ENCODE measurements at regions not wholly inside any gene's neighbourhood (a gene's known extent, or its start where the extent isn't known, plus 50 kb on each side); places are given as distances from the start of the nearest gene placed in this dataset.

- in situ Hi-C loops (cut with MboI; ENCODE audit: low sequenced_read_pairs): no loop called here
Measured at GRCh38 chr18:24530630-24531111, 70.2 kb downstream of the HRH4 start.

GRCh38 chr18:24534271-24534670, 73.8 kb downstream of the HRH4 start:
- in situ Hi-C loops (cut with MboI; ENCODE audit: low sequenced_read_pairs): no loop called here

GRCh38 chr18:24534737-24535136, 74.3 kb downstream of the HRH4 start:
- in situ Hi-C loops (cut with MboI; ENCODE audit: low sequenced_read_pairs): no loop called here

GRCh38 chr18:24535527-24536295, 75.3 kb downstream of the HRH4 start:
- in situ Hi-C loops (cut with MboI; ENCODE audit: low sequenced_read_pairs): no loop called here

GRCh38 chr18:24536326-24536725, 75.9 kb downstream of the HRH4 start:
- in situ Hi-C loops (cut with MboI; ENCODE audit: low sequenced_read_pairs): no loop called here

GRCh38 chr18:24536834-24537233, 76.4 kb downstream of the HRH4 start:
- in situ Hi-C loops (cut with MboI; ENCODE audit: low sequenced_read_pairs): no loop called here

- in situ Hi-C loops (cut with MboI; ENCODE audit: low sequenced_read_pairs): no loop called here
Measured at GRCh38 chr18:24538414-24539264, 78.2 kb downstream of the HRH4 start.

GRCh38 chr18:24539866-24540617, 79.6 kb downstream of the HRH4 start:
- in situ Hi-C loops (cut with MboI; ENCODE audit: low sequenced_read_pairs): no loop called here

GRCh38 chr18:24540896-24541295, 80.5 kb downstream of the HRH4 start:
- in situ Hi-C loops (cut with MboI; ENCODE audit: low sequenced_read_pairs): no loop called here

GRCh38 chr18:24543086-24543794, 82.8 kb downstream of the HRH4 start:
- in situ Hi-C loops (cut with MboI; ENCODE audit: low sequenced_read_pairs): no loop called here

- in situ Hi-C loops (cut with MboI; ENCODE audit: low sequenced_read_pairs): no loop called here
Measured at GRCh38 chr18:24543795-24544498, 83.5 kb downstream of the HRH4 start.

- in situ Hi-C loops (cut with MboI; ENCODE audit: low sequenced_read_pairs): no loop called here
Measured at GRCh38 chr18:24544949-24545348, 84.5 kb downstream of the HRH4 start.

- in situ Hi-C loops (cut with MboI; ENCODE audit: low sequenced_read_pairs): no loop called here
Measured at GRCh38 chr18:24545651-24546050, 85.2 kb downstream of the HRH4 start.

- in situ Hi-C loops (cut with MboI; ENCODE audit: low sequenced_read_pairs): no loop called here
Measured at GRCh38 chr18:24546307-24546706, 85.9 kb downstream of the HRH4 start.

GRCh38 chr18:24548583-24548982, 88.1 kb downstream of the HRH4 start:
- in situ Hi-C loops (cut with MboI; ENCODE audit: low sequenced_read_pairs): no loop called here

- in situ Hi-C loops (cut with MboI; ENCODE audit: low sequenced_read_pairs): no loop called here
Measured at GRCh38 chr18:24552218-24552617, 91.8 kb downstream of the HRH4 start.

- in situ Hi-C loops (cut with MboI; ENCODE audit: low sequenced_read_pairs): no loop called here
Measured at GRCh38 chr18:24553571-24554285, 93.3 kb downstream of the HRH4 start.

GRCh38 chr18:24558403-24558802, 98.0 kb downstream of the HRH4 start:
- in situ Hi-C loops (cut with MboI; ENCODE audit: low sequenced_read_pairs): no loop called here

GRCh38 chr18:24559526-24559925, 99.1 kb downstream of the HRH4 start:
- in situ Hi-C loops (cut with MboI; ENCODE audit: low sequenced_read_pairs): no loop called here

Data from HL-60/S4 treated with retinoic acid at 250 ng/mL for 4 days and 3 days (cell line).